HL-60 (cell line): ENCODE measurements at regions not wholly inside any gene's neighbourhood (a gene's known extent, or its start where the extent isn't known, plus 50 kb on each side); places are given as distances from the start of the nearest gene placed in this dataset.

ENCODE experiments used
- CTCF ChIP-seq: IDR thresholded peaks from one replicate; pipeline ENCODE4 v1.5.1; 2011; ENCODE audit warnings: low read length, control low read depth, inconsistent platforms; ENCODE audit not compliant: insufficient read depth
- REST ChIP-seq: IDR thresholded peaks from 2 replicates; pipeline ENCODE4 v1.6.1; 2012; ENCODE audit warnings: low read depth; ENCODE audit not compliant: insufficient replicate concordance
- SPI1 ChIP-seq: IDR thresholded peaks from 2 replicates; pipeline ENCODE4 v1.6.1; 2012; ENCODE audit warnings: low read depth, mild to moderate bottlenecking, borderline replicate concordance

GRCh38 chr10:21270976-21271375 lies 254.5 kb downstream of the SKIDA1 start:
- TF ChIP-seq REST (no peak), CTCF (no peak), SPI1 (no peak)
